GM21786 (cell line): ENCODE measurements at regions not wholly inside any gene's neighbourhood (a gene's known extent, or its start where the extent isn't known, plus 50 kb on each side); places are given as distances from the start of the nearest gene placed in this dataset.

ENCODE experiments used
- ATAC-seq: cut with Tn5 transposase; IDR thresholded peaks from one replicate; pipeline ENCODE4 v1.9.1; 2021; ENCODE audit not compliant: unreplicated experiment

- ATAC-seq: no peak
Measured at GRCh38 chr6:142500250-142500786, 198.5 kb downstream of the ADGRG6 start.

- ATAC-seq: no peak
Measured at GRCh38 chr6:142501795-142502194, 200.0 kb downstream of the ADGRG6 start.

DNA sequence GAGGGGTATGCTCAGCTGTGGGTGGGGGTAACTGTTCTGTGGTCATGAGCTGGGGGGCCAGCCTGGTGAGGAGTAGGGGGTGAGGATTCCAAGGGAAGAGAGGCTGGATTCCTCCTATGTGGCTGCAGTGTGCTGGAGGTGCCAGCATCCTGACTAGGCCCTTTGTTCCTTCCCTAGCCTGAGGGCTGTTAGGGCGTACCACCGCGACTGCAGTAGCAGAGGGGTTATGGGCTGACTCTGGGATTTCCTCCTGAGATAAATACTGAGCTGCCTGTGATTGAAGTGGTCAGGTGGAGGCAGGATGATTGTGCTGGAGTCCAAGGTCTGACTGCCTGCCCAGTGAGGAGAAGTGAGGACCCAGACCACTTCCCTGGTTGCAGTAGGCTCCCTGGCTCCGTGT is 205.3 kb downstream of the ADGRG6 start:
- no peak for ATAC-seq

DNA sequence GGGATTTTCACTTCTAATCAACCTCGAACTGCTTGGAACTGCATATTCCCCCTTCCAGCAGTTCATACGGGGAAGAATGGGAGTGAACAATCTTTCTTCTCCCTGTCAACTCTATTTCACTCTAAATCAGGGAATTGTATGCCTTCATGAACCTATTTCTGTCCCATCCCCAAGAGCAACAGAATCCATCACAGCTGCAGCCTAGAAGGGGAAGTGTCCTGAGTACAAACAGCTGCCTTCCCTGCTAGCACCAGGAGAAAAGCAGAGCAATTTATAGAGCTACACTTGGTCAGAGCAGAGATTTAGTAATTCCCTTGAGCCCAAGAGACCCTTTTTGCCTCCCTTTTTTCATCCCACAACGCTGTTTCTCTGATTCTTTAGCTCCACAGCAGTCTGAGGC is 208.4 kb downstream of the ADGRG6 start:
- no peak for ATAC-seq

DNA sequence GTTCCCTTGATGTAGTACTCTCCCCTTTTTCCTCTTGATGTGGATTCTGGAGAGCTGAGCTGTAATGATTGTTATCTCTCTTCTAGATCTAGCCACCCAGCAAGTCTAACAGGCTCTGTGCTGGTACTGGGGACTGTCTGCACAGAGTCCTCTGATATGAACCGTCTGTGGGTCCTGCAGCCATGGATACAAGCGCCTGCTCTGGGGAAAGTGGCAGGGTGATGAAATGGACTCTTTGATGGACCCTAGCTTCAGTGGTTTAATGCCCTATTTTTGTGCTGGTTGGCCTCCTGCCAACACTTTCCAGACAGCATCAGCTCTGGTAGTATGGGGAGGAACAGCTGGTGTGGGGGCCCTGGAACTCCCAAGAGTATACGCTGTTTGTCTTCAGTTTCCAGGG is 216.3 kb downstream of the ADGRG6 start:
- ATAC-seq: no peak

DNA sequence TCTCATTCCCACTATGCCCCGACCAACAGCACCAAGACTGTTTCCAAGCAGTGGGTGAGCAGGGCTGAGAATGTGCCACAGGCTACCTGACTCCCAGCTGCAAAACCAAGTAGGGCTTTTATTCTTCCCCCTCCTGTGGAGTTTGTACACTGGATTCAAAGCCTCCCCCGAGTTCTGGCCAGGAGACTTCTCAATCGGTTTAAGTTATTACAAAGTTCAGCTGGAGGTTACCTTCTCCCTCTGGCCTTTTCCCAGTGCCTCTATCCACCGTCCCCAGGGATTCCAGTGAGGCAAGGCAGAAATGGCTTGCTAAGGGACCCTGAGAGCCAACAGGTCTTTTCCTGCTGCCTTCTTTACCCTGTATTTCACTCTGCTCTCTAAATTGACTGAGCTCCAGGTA is 217.0 kb downstream of the ADGRG6 start:
- no peak for ATAC-seq

- no peak for ATAC-seq
Measured at GRCh38 chr6:142521791-142522190, 220.0 kb downstream of the ADGRG6 start.

- no peak for ATAC-seq
Measured at GRCh38 chr6:142523515-142524375, 221.9 kb downstream of the ADGRG6 start.

DNA sequence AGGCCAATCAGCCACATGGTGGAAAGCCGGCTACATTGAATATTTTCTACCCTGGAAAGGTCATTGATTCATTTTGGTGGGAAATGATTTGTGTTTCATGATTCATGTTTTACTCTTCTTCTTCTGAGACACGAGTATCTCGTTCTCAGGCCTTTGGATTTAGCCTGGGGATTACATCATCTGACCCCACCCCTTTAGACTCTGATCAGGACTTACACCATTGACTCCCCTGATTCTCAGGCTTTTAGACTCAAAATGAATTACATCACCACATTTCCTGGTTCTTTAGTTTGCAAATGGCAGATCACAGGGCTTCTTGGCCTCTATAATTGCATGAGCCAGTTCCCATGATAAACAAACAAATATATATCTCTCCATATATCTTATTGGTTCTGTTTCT is 228.8 kb downstream of the ADGRG6 start:
- ATAC-seq: no peak

DNA sequence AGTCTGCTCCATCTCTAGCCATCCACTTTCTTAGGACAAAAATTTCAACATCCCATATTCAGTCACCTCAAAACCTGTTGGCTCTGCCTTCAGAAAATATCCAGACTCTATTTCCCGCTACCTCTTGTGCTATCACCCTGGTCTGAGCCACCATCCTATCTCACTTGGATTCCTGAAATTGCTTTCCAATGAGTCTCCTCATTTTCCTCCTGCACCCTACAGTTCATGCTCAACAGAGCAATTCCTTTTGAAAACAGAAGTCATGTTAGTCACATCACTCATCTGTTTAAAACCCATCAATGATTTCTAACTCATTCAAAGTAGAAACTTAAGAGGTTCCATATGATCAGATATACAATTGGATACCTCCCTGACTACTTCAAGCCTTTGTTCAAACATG is 229.9 kb downstream of the ADGRG6 start:
- no peak for ATAC-seq

- ATAC-seq: no peak
Measured at GRCh38 chr6:142534076-142534475, 232.3 kb downstream of the ADGRG6 start.

GRCh38 chr6:142534484-142534883 is 232.7 kb downstream of the ADGRG6 start:
- ATAC-seq: no peak

- ATAC-seq: no peak
Measured at GRCh38 chr6:142537612-142538478, 236.0 kb downstream of the ADGRG6 start.

GRCh38 chr6:142542704-142543233 is 241.0 kb downstream of the ADGRG6 start:
- ATAC-seq: no peak

DNA sequence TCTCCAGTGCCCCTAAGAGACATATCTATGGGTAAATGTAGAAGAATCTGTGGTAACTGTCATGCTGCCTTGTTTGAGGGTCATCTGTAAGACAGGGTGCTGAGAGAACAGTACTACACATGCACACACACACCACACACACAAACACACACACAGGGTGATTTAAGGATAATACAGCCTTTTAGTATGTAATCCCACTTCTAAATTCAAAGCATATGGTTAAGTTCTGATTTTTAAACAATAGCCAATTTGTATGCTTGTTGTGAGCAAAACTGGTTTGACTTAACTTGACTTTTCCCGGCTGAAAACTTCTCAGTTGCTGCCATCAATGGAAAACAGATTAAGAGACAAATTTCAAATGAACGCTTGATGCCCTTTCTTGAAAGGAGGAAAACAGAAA is 241.8 kb downstream of the ADGRG6 start:
- ATAC-seq: no peak

GRCh38 chr6:142544199-142544838 is 242.5 kb downstream of the ADGRG6 start:
- no peak for ATAC-seq

GRCh38 chr6:142545147-142545546 is 243.3 kb downstream of the ADGRG6 start:
- ATAC-seq: no peak

- ATAC-seq: no peak
Measured at GRCh38 chr6:142548566-142548965, 246.8 kb downstream of the ADGRG6 start.

GRCh38 chr6:142550310-142551063 is 248.7 kb downstream of the ADGRG6 start:
- ATAC-seq: no peak

- no peak for ATAC-seq
Measured at GRCh38 chr6:142551274-142551811, 249.5 kb downstream of the ADGRG6 start.
